Lung (tissue), 11 donors: ENCODE measurements at regions not wholly inside any gene's neighbourhood (a gene's known extent, or its start where the extent isn't known, plus 50 kb on each side); places are given as distances from the start of the nearest gene placed in this dataset.

Experiments used
- ATAC-seq: fragments of 200-7000 bp; cut with Tn5 transposase; one replicate; pipeline ENCODE4 v1.9.1; 2020; ENCODE audit warnings: moderate number of reproducible peaks; ENCODE audit not compliant: insufficient read depth, low FRiP score
- DNase-seq, 3 donors: peaks; one replicate each; pipeline ENCODE4 v3.0.0-alpha.2; 2013 to 2017
- H3K27ac ChIP-seq, 2 donors: one replicate each; pipeline ENCODE4 v1.5.1; 2013; ENCODE audit warnings: mild to moderate bottlenecking in 2 of 2, moderate library complexity in 2 of 2, control low read depth in 1 of 2, inconsistent platforms in 1 of 2, low read depth in 1 of 2, low read length in 1 of 2
- H3K27me3 ChIP-seq, 3 donors: one replicate each; pipeline ENCODE4 v1.5.1; 2013; ENCODE audit warnings: low read length in 2 of 3; ENCODE audit not compliant: control insufficient read depth in 3 of 3, insufficient read depth in 3 of 3
- H3K36me3 ChIP-seq, 4 donors: one replicate each; pipeline ENCODE4 v1.5.1; 2013; ENCODE audit warnings: low read length in 4 of 4, mild to moderate bottlenecking in 1 of 4, moderate library complexity in 1 of 4; ENCODE audit not compliant: control insufficient read depth in 4 of 4, insufficient read depth in 4 of 4
- H3K4me1 ChIP-seq, 5 donors: one replicate each; pipeline ENCODE4 v1.5.1; 2013; ENCODE audit warnings: low read length in 5 of 5, mild to moderate bottlenecking in 2 of 5, moderate library complexity in 1 of 5; ENCODE audit not compliant: control insufficient read depth in 5 of 5, insufficient read depth in 5 of 5
- H3K4me3 ChIP-seq: one replicate; pipeline ENCODE4 v1.5.1; 2013; ENCODE audit warnings: mild to moderate bottlenecking, control low read depth, moderate library complexity
- H3K9ac ChIP-seq, 2 donors: one replicate each; pipeline ENCODE4 v1.5.1; 2013; ENCODE audit warnings: low read length in 2 of 2, control low read depth in 1 of 2; ENCODE audit not compliant: insufficient read depth in 1 of 2
- H3K9me3 ChIP-seq, 4 donors: one replicate each; pipeline ENCODE4 v1.5.1; 2013; ENCODE audit warnings: low read length in 3 of 4, mild to moderate bottlenecking in 1 of 4, moderate library complexity in 1 of 4; ENCODE audit not compliant: control insufficient read depth in 4 of 4, insufficient read depth in 3 of 4
- WGBS, 2 donors: extraction: QIAGEN DNeasy Blood & Tissue Kit; methylation state at CpG; one replicate each; pipeline ENCODE4 v1.1.7; 2013; 5-methylcytosine and 5-hydroxymethylcytosine counted together
- TF ChIP-seq, protein P1 (sequence below): IDR thresholded peaks from 2 replicates; pipeline ENCODE4 v1.5.1; 2012; ENCODE audit warnings: mild to moderate bottlenecking; ENCODE audit errors: control extremely low read depth, extremely low read depth
- donor health status: control.
- donor health status: control.
- donor health status: Bipolar disorder and iron deficiency.
- donor health status: healthy.
- donor health status: DM: yes; HTN: yes; CAD: no.

DNA sequence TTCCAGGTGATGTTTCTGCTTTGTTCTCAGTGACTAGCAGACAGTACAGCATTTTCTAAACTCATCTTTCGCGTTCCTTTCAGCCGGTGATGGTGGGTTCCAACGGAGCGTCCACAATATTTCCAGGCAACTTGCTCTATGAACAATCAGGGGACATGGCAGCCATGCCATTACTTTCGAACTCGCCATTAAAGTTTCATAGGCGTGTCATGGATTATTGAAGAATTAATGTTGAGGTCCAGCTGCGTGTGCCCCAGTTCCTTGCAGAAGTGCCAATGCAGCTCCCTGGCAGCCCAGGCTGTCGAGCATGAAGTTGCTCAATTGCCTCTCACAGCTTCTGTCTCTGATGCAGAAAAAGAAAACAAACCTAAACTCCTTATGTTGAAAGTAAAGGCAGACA is 262.2 kb downstream of the IRX2 start:
- peaks cover 0 to 8% (median 0%) of the 10 kb centered on the region in 4 donors for H3K9me3 ChIP-seq
- ATAC-seq (no peak), DNase-seq (no peak)
- H3K27ac ChIP-seq = no peak overlapping the region
- no peak overlapping the region for H3K9ac ChIP-seq
- 87 to 89% methylated on average over 10 of the region's 10 CpGs for WGBS, 2 donors
- H3K27me3 ChIP-seq = peaks cover 0 to 5% (median 0%) of the 10 kb centered on the region in 3 donors
- H3K4me3 ChIP-seq = no peak overlapping the region
- peaks cover 0 to 1% (median 0%) of the 10 kb centered on the region in 5 donors for H3K4me1 ChIP-seq
- no peaks in the 10 kb centered on the region for H3K36me3 ChIP-seq
- TF ChIP-seq, protein P1, sequence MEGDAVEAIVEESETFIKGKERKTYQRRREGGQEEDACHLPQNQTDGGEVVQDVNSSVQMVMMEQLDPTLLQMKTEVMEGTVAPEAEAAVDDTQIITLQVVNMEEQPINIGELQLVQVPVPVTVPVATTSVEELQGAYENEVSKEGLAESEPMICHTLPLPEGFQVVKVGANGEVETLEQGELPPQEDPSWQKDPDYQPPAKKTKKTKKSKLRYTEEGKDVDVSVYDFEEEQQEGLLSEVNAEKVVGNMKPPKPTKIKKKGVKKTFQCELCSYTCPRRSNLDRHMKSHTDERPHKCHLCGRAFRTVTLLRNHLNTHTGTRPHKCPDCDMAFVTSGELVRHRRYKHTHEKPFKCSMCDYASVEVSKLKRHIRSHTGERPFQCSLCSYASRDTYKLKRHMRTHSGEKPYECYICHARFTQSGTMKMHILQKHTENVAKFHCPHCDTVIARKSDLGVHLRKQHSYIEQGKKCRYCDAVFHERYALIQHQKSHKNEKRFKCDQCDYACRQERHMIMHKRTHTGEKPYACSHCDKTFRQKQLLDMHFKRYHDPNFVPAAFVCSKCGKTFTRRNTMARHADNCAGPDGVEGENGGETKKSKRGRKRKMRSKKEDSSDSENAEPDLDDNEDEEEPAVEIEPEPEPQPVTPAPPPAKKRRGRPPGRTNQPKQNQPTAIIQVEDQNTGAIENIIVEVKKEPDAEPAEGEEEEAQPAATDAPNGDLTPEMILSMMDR = no peak

GRCh38 chr5:2488593-2488992 is 262.9 kb downstream of the IRX2 start:
- DNase-seq (no peak), ATAC-seq (no peak)
- TF ChIP-seq, protein P1 = no peak
- H3K9me3 ChIP-seq = peaks cover 0 to 7% (median 0%) of the 10 kb centered on the region in 4 donors
- H3K27me3 ChIP-seq = peaks cover 0 to 5% (median 0%) of the 10 kb centered on the region in 3 donors
- H3K4me1 ChIP-seq = peaks cover 0 to under 1% (median 0%) of the 10 kb centered on the region in 5 donors
- H3K4me3 ChIP-seq = no peak overlapping the region
- 83 to 86% methylated on average over 9 of the region's 9 CpGs for WGBS, 2 donors
- H3K36me3 ChIP-seq = no peaks in the 10 kb centered on the region
- H3K27ac ChIP-seq = no peak overlapping the region
- H3K9ac ChIP-seq = no peak overlapping the region

GRCh38 chr5:2487152-2487763 is 264.2 kb downstream of the IRX2 start:
- TF ChIP-seq, protein P1 = no peak
- H3K27me3 ChIP-seq = no peaks in the 10 kb centered on the region
- no peaks in the 10 kb centered on the region for H3K36me3 ChIP-seq
- WGBS, 2 donors = 79 to 92% methylated on average over 2 of the region's 2 CpGs
- peaks cover 0 to 2% (median 0%) of the 10 kb centered on the region in 4 donors for H3K9me3 ChIP-seq
- DNase-seq (no peak), ATAC-seq (no peak)
- H3K4me1 ChIP-seq = no peaks in the 10 kb centered on the region
- no peak overlapping the region for H3K4me3 ChIP-seq
- H3K9ac ChIP-seq = no peak overlapping the region
- no peak overlapping the region for H3K27ac ChIP-seq

GRCh38 chr5:2486373-2486772 is 265.1 kb downstream of the IRX2 start:
- WGBS, 2 donors = 77 to 79% methylated on average over 2 of the region's 2 CpGs
- TF ChIP-seq, protein P1 = no peak
- Histone ChIP-seq H3K9me3 (peaks cover 0 to 6% (median 1%) of the 10 kb centered on the region in 4 donors), H3K9ac (no peak overlapping the region), H3K4me3 (no peak overlapping the region), H3K27me3 (no peaks in the 10 kb centered on the region), H3K27ac (no peak overlapping the region), H3K36me3 (no peaks in the 10 kb centered on the region), H3K4me1 (no peaks in the 10 kb centered on the region)
- no peak for ATAC-seq
- DNase-seq = no peak
